Astrocyte of the spinal cord (primary cell): ENCODE measurements at regions not wholly inside any gene's neighbourhood (a gene's known extent, or its start where the extent isn't known, plus 50 kb on each side); places are given as distances from the start of the nearest gene placed in this dataset.

Experiments used
- DNase-seq: peaks from one replicate; pipeline ENCODE4 v3.0.0; 2011; ENCODE audit warnings: low read depth, low spot score
- H3K4me3 ChIP-seq: 2 replicates; pipeline ENCODE4 v1.5.1; 2011; ENCODE audit warnings: low read depth, mild to moderate bottlenecking, low read length, moderate library complexity
- in situ Hi-C: cut with HindIII; loops from 2 replicates; pipeline ENCODE4 v1.10.0; 2017; ENCODE audit warnings: low sequenced_read_pairs
- TF ChIP-seq, protein P1 (sequence below): IDR thresholded peaks from 2 replicates; pipeline ENCODE4 v1.5.1; 2012; ENCODE audit warnings: low read depth, mild to moderate bottlenecking, low read length, inconsistent platforms

DNA sequence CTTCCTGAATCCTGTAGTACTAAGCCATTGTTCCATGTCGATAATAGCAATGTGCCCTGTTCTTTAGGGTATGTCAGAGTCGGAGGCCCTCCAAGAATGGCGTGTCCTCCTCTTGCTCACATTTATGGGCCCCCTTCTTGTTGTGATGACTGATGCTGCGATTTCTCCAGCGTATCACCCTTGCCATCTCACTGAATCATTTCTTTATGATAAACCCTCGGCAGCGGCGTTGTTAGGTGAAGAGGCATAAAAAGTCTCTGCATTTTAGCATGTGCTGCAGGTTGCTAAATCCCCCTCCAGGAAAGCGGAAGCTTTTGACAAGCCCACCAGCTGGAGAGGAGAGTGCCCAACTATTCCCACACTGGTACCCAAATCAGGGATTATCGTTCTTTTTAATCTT is 1045.3 kb downstream of the BRD1 start:
- TF ChIP-seq, protein P1, sequence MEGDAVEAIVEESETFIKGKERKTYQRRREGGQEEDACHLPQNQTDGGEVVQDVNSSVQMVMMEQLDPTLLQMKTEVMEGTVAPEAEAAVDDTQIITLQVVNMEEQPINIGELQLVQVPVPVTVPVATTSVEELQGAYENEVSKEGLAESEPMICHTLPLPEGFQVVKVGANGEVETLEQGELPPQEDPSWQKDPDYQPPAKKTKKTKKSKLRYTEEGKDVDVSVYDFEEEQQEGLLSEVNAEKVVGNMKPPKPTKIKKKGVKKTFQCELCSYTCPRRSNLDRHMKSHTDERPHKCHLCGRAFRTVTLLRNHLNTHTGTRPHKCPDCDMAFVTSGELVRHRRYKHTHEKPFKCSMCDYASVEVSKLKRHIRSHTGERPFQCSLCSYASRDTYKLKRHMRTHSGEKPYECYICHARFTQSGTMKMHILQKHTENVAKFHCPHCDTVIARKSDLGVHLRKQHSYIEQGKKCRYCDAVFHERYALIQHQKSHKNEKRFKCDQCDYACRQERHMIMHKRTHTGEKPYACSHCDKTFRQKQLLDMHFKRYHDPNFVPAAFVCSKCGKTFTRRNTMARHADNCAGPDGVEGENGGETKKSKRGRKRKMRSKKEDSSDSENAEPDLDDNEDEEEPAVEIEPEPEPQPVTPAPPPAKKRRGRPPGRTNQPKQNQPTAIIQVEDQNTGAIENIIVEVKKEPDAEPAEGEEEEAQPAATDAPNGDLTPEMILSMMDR: no peak
- no peak overlapping the region for H3K4me3 ChIP-seq
- DNase-seq: no peak
- in situ Hi-C loops: no loop called here

DNA sequence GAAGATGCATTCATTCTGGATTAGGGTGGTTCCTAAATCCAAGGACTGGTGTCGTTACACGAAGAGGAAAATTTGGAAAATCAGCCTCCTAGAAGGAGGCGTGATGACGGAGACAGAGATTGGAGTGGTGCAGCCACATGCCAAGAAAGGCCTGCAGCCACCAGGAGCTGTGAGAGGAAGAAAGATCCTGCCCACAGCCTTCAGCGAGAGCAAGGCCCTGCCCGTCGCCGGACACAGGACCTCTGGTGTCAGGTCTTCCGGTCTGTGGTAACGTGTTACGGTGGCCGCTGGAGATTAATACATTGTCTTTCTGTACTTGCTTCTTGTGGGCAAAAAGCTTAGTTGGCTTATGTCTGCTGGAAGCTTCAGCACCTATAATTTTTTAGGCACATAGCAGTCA is 1045.8 kb downstream of the BRD1 start:
- TF ChIP-seq, protein P1: no peak
- no peak overlapping the region for H3K4me3 ChIP-seq
- in situ Hi-C loops: no loop called here
- DNase-seq: no peak

DNA sequence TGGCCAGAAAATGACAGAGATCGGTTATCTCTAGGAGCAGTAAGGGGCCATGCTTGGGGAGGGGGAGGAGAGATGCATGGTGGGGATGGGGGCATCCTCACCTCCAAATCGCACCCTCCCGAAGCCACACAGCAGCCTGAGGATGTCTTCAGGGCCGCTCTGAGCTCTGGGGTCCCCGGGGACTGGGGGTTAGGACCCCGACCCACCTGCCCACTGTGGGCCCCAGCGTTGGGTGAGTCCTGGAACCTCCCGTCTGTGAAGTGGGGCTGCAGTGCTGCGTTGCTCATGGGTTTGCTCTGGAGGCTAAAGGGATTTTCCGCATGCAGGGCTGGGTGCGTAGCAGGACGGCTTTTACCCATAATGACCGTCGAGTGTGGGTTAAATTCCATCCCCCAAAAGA is 1046.3 kb downstream of the BRD1 start:
- TF ChIP-seq, protein P1: no peak
- no peak for DNase-seq
- H3K4me3 ChIP-seq: no peak overlapping the region
- in situ Hi-C loops: no loop called here

DNA sequence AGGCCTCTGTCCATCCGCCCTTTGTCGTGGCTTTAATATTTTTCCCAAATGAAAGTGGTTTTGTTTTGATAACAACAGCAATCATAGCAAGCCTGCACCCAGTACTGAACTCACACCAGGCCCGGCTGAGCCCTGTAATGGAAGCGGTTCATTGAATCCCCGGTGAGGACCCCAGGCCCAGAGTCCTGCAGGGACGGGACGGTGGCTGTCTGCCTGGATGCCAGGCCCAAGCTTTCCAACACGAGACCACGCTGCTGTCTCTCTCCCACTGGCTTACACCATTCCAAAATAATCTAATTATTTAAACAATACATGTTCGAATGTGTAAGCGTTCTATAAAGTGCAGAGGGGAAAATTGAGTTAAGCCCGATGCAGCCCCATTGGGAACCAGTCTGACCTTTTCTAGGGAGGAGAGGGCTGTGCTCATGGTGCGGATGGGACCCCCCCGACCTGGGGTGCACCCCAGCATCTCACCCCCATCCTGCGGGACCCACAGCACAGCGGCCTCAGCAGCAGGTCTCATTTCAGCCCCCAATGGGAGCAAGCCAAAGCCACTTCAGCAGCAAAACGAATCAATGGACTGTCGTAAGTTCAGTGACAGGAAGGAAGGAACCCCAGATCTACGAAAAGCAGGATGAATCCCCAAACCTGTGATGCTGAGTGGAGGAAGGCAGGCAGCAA is 1046.9 kb downstream of the BRD1 start:
- in situ Hi-C loops: no loop called here
- no peak overlapping the region for H3K4me3 ChIP-seq
- TF ChIP-seq, protein P1: no peak
- no peak for DNase-seq

DNA sequence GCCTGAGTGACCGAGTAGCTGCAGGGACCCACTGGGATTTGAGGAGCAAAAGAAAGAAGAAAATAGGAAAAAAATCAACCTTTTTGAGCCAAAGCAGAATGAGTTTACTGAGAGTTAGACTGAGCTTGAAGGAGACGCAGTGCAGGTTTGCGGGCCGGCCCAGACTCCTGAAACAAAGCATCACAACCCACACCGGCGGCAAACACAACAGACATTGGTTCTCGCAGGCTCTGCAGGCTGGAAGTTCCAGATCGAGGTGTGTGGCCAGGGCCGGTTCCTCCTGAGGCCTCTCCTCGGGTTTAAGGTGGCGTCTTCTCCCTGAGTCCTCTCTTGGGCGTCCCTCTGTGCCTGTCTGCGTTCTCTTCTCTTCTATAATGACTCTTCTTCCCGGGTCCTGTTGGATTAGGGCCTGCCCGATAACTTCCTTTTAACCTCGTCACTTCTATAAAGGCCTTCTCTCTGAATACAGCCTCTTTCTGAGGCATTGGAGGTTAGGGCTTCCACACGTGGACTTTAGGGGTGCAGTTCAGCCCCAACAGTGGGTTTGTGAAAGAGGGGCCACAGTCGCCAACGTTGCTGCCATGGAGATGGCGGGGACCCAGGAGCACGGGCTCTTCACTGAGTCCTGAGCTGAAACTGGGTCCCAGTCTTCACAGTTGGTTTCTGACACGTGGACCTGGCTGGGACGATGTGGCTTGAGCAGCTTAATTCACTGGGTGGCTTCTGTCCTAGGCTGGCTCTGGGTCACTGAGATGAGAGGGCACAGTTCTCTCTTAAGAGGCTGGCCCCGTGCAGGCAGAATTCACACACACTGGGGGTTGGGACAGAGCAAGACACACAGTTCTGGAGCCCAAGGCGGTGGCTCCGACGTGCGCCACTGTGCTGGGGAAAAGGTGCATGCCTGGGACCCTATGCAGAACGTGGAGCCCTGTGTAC is 1047.7 kb downstream of the BRD1 start:
- in situ Hi-C loops: no loop called here
- H3K4me3 ChIP-seq: no peak overlapping the region
- TF ChIP-seq, protein P1: no peak
- DNase-seq: no peak

DNA sequence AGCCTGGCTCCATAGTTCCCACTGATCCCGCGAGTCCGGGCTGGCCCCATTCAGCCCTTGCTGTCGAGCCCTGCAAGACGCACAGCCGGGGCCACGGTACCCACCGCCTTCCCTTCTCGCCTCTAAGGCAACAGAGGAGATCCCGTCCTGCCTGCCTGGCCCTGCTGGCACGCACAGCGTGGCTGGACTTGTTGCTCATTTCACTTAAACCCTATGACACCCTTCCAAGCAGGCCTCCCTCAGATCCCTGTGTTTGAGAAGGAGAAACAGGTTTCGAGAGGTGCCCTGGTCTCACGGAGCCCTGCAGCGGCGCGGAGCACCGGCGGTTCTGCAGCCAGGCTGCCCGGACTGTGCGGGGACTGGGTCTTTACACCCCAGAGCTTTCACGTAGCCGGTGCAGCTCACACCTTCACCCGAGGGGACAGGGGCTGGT is 1048.4 kb downstream of the BRD1 start:
- in situ Hi-C loops: no loop called here
- TF ChIP-seq, protein P1: no peak
- no peak overlapping the region for H3K4me3 ChIP-seq
- DNase-seq: no peak
